T47D (cell line): ENCODE measurements at regions not wholly inside any gene's neighbourhood (a gene's known extent, or its start where the extent isn't known, plus 50 kb on each side); places are given as distances from the start of the nearest gene placed in this dataset.

ENCODE experiments used
- DNase-seq, 2 experiments: peaks; one replicate each; pipeline versions ENCODE4 v3.0.0 to v3.0.0-alpha.2; 2011 to 2012; ENCODE audit warnings: low read depth in 1 of 2, low spot score in 1 of 2
- JUND ChIP-seq: IDR thresholded peaks from 2 replicates; pipeline ENCODE4 v1.6.1; 2012; ENCODE audit warnings: low read depth
- in situ Hi-C: cut with HindIII; loops from 2 replicates; pipeline ENCODE4 v1.10.0; 2016; ENCODE audit warnings: low sequenced_read_pairs, low pct_unique_long_range_greater_than_20kb

DNA sequence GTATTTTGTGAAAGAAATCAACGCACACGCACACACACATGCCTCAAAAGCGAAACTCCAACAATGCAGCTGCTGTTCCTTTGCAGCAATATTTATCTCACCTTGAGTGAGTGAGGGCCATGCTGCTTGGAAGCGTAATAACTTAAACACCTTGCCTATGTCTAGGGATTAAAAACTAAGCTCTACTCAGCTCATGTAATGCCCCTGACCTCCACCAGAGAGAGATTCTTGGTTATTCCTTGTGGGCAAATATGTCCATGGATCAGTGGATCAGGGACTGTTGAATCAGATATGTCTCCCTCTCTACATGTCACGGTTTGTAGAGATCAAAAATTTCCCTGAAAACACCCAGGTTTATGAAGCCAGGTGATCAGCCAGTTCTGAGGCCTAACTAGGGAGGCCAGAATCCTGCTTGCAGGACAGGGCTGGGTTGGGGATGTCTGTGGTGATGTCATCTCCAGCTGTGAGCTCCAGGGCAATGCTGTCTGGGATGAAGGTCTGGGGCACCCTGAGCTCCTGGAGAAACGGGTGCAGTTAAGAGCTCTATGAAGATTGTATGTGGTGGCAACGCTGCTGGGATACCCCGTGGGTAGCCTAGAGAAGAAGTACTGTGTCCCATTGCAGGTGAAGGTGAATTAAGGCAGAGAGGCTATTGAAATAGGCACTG lies 149.4 kb downstream of the KCNJ12 start:
- DNase-seq = no peak
- TF ChIP-seq JUND = no peak
- in situ Hi-C loops = no loop called here

DNA sequence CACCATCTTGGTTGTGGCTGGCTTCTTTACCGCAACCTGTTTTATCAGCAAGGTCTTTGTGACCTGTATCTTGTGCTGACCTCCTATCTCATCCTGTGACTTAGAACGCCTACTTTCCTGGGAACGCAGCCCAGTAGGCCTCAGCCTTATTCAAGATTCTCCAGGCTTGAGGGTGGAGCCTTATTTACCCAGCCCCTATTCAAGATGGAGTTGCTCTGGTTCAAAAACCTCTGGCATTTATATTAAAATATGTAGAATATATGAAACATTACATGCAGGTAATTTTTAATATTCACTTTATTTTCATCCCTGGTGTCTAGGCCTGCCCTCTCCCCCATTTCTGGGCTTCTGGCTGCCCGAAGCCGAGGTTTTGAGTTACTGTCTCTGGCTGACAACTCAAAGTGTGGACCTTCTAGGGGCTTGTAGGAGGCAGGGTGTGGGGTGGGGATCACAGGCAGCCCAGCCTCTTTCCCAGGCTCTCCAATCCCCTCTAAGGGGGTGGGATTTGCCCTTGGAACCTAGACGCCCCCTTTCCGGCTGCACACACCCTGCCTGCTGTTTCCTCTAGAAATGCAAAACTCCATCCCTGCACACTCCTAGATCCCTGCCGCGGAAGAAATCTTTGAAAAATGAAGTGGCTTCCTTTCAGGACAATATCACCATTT lies 152.0 kb downstream of the KCNJ12 start:
- no peak for DNase-seq
- in situ Hi-C loops = no loop called here
- TF ChIP-seq JUND = no peak

DNA sequence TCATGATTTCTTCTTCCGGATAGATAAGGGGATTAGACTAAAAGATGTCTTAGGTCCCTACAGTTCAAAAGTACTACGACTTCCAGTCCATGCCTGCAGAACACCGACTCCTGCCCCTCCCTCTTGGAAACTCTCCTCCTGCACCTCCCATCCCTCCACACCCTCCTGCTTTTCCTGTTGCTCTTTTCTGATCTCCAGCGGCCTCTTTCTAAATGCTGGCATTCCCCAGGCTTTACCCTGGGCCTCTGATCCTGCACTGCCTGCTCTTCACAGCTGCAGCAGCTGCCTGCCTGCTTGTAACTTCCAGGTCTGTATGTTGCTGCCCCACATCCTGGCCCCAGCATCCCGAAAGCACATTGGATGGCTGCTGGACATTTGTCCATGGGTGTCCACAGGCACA lies 154.2 kb downstream of the KCNJ12 start:
- in situ Hi-C loops = no loop called here
- DNase-seq = no peak
- no peak for TF ChIP-seq JUND

DNA sequence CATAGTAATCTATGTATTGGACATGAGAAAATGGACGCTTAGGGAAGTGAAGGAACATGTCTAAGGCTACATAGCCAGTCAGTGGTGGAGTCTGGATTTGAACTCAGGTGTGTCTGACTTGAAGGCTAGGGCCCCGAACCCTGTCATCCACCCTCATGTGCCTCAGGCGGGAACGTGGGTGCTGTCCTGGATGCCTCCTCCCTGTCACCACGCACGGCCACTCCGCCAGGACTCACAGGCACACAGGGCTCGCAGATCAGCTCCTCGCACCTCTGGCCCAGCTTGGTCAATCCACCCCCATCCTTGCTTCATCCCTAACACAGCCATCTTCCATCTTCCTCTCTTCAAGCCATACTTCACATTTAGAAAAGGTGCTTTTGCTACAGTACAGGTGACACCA lies 154.7 kb downstream of the KCNJ12 start:
- TF ChIP-seq JUND = no peak
- in situ Hi-C loops = no loop called here

DNA sequence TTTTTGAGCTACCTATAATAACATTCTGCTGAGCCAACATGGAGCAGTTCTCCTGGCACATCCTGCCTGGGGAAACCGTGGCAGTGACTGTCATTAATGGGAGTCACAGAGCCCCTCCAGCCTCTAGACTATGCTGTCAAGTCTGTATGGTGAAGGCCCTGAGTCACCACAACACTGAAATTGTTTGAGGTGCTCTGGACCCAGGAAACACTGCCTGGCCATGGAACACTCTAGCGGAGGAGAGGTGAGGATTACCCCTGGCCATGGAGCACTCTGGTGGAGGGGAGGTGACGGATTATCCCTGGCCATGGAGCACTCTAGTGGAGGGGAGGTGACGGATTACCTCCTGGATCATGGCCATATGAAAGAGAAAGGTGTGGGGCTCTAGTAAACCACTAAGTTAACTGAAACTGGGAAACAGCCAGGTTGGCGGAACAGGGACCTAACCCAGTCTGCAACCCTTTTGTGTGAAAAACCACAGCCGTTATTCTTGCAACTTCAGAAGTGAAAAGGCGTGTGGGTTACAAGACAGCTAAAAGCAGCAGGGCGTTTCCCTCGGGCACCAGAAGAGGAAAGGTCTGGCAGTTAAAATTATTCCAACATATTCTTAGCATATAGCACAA lies 156.7 kb downstream of the KCNJ12 start:
- in situ Hi-C loops = no loop called here
- no peak for DNase-seq
- TF ChIP-seq JUND = no peak

More for the DNA sequence above, 154.7 kb downstream of the KCNJ12 start:
- DNase-seq = no peak

GRCh38 chr17:21535686-21536375 lies 156.5 kb upstream of the KCNJ18 start:
- in situ Hi-C loops = no loop called here
- no peak for DNase-seq
- TF ChIP-seq JUND = no peak

DNA sequence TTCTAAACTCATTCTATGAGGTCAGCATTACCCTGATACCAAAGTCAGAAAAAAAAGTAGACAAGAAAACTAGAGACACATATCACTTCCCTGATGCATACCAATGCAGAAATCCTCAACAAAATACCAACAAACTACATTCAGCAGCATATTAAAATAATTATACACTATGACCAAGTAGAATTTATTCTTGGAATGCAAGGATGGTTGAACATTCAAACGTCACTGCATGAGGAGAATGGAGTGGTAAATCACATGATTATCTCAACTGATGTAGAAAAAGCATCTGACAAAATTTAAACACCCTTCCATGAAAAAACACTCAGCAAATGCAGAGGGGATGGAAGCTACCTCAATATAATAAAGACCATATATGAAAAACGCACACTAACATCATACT lies 155.0 kb upstream of the KCNJ18 start:
- in situ Hi-C loops = no loop called here
- TF ChIP-seq JUND = no peak
- DNase-seq = no peak

DNA sequence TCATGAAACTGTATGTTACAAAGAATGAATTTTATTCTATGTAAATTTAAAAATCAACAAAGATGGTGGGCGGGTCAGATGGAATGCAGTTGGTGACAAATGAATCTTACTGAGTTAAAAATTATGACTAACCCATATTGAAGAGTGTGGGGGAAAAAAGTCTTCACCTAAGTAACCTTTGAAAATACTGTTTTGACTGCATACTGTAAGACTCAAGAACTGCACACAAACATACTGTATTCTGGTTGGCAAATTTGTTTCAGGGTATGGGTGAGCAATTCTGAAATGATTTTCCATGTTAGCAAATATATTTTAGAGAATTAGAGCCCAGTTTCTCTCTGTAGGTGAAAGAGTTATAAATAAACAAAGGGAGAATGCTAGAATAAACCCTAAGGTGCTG lies 153.7 kb upstream of the KCNJ18 start:
- DNase-seq = no peak
- in situ Hi-C loops = no loop called here
- no peak for TF ChIP-seq JUND

GRCh38 chr17:21539146-21539545 lies 153.2 kb upstream of the KCNJ18 start:
- in situ Hi-C loops = no loop called here
- DNase-seq = no peak
- no peak for TF ChIP-seq JUND

GRCh38 chr17:21540502-21540901 lies 151.8 kb upstream of the KCNJ18 start:
- in situ Hi-C loops = no loop called here
- TF ChIP-seq JUND = no peak

GRCh38 chr17:21542070-21542469 lies 150.3 kb upstream of the KCNJ18 start:
- in situ Hi-C loops = no loop called here
- TF ChIP-seq JUND = no peak
- no peak for DNase-seq

More at GRCh38 chr17:21540502-21540901, 151.8 kb upstream of the KCNJ18 start:
- DNase-seq = no peak

DNA sequence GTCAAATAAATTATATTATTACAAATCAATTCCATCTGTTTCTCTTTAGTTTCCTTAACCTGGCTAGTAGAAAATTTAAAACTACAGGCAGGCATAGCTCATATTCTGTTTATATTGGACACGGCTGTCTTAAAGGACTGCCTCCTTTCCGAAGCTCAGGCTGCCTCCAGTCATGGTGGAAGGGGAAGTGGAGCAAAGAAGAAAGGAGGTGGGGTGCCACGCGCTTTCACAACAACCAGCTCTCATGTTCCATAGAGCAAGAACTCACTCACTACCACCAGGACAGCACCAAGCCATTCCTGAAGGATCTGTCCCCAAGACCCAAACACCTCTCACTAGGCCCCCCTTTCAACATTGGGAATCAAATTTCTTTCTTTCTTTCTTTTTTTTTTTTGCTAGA lies 149.3 kb upstream of the KCNJ18 start:
- no peak for TF ChIP-seq JUND
- in situ Hi-C loops = no loop called here
- DNase-seq = no peak

GRCh38 chr17:21545064-21545463 lies 147.3 kb upstream of the KCNJ18 start:
- TF ChIP-seq JUND = no peak
- DNase-seq = no peak
- in situ Hi-C loops = no loop called here
